ENCODE measurements at regions not wholly inside any gene's neighbourhood (a gene's known extent, or its start where the extent isn't known, plus 50 kb on each side); places are given as distances from the start of the nearest gene placed in this dataset.

DNA sequence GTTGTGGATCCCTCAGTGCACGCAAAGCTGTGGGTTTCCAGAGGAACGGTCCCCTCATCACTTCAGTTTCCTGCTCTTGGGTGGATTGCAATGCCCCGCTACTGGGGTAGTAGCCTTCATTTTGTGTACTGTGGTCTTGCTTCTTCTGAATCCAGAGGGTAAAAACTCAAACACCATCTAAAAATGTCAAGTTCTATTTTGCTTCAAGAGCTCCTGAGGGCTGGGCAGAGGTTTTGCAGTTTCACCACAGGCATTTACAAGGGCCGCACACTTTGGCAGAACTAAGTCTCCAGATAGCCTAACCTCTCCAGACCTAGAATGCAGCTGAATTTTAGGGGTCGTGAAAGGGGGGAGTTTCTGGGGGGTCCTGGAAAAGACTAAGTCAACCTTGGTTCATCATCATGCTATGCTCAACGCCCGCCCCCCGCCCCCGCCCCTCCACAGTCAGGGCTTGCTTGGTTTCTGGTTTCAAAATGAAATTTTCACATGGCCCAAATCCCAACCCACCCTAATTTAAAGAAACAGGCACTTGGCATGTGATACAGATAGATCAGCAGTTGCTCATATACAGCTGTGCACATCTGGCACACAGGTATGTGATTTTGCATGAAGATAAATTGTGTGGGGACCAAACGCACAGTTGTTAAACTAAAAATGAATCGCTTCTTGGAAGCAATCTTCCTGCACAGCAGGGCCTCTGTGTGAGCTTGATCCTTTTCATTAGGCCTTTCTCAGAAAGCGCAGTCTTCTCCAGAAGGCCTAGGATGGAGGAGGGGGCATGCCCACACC, 329.6 kb downstream of the OSR1 start:
- TF ChIP-seq POLR2A (IDR thresholded peaks at IDR 0.05) (no peak), EP300 (IDR thresholded peaks at IDR 0.05) (no peak)
- TF ChIP-seq, protein P1, sequence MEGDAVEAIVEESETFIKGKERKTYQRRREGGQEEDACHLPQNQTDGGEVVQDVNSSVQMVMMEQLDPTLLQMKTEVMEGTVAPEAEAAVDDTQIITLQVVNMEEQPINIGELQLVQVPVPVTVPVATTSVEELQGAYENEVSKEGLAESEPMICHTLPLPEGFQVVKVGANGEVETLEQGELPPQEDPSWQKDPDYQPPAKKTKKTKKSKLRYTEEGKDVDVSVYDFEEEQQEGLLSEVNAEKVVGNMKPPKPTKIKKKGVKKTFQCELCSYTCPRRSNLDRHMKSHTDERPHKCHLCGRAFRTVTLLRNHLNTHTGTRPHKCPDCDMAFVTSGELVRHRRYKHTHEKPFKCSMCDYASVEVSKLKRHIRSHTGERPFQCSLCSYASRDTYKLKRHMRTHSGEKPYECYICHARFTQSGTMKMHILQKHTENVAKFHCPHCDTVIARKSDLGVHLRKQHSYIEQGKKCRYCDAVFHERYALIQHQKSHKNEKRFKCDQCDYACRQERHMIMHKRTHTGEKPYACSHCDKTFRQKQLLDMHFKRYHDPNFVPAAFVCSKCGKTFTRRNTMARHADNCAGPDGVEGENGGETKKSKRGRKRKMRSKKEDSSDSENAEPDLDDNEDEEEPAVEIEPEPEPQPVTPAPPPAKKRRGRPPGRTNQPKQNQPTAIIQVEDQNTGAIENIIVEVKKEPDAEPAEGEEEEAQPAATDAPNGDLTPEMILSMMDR (IDR thresholded peaks at IDR 0.05), result no peak

All from ovary (tissue), 3 donors.